Stimulated activated CD4-positive, alpha-beta T cell treated with anti-CD3 and anti-CD28 coated beads, Interleukin-12 subunit alpha, Interleukin-12 subunit beta, amount 100 ng/mL, for 24 hours (primary cell): ENCODE measurements at regions not wholly inside any gene's neighbourhood (a gene's known extent, or its start where the extent isn't known, plus 50 kb on each side); places are given as distances from the start of the nearest gene placed in this dataset.

Source experiments
- DNase-seq, 2 experiments: peaks; one replicate each; pipeline ENCODE4 v3.0.0-alpha.2; 2020; ENCODE audit warnings: low read depth in 2 of 2

- DNase-seq, result no peak
Measured at GRCh38 chr16:64167936-64168335, 953.9 kb downstream of the CDH11 start.

GRCh38 chr16:64165368-64165767 lies 956.5 kb downstream of the CDH11 start:
- DNase-seq, result no peak

- no peak for DNase-seq
Measured at GRCh38 chr16:64162613-64163375, 959.1 kb downstream of the CDH11 start.

DNA sequence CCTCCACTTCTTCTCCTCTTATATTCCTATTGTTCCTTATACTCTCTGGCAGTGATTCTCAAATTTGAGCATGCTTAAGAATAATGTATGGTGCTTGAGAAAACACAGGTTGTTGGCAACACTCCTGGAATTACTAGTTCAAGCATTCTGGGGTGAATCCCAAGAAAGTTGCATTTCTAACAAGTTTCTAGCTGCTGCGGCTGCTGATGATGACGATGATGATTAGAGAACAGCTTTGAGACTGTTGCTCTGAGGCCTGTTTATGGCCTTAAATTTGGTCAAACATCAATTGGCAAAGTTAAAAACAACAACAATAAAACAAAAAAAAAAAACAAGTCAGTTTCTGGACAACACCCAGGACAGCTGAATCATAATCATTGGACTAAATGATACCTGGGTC lies 961.9 kb downstream of the CDH11 start:
- no peak for DNase-seq

DNA sequence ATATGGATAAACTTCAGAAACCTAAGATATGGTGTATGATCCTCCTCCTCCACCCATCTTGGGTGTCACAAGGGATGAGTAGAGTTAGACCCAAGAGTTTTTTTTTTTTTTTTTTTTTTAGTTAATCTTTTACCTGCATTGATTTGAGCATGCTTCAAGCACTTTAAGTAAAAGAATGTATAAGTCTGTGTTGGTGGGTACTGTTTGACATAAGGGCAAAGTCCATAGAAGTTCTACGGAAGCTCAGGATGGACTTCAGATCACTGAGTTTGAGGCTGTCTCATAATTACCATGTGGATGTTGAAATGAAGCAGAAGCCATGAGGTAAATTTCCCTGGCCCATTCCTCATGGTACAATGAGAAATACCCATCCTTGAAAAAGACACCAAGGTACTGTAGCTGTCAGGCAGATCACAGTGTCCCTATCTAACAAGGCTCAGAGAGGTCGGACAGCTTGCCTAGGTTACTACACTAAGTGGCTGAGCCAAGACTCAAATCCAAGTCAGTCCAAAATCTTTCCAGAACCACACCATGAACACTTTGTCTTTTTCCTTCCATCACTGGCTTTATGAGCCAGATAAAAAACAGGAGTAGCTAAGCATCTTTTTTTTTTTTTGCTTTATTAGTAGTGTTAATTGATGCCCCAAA lies 962.8 kb downstream of the CDH11 start:
- DNase-seq, result no peak

DNA sequence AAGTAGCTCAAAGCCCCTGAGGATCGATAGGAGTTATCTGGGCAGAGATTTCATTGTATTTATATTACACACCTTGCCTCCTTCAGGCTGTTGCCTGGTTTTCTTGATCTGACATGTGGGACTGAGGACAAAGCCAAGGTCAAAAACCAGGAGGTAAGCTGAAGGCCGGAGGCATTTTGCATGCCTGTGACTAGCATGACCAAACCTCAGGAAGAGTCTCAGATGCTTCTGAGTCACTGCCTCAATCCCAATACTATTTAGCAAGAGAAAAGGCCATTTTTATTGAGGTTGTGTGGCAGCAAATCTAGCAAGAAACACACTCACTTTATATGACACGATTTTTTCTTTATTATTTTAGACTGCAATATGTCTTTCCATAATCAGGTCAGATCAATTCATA lies 968.1 kb downstream of the CDH11 start:
- no peak for DNase-seq

DNA sequence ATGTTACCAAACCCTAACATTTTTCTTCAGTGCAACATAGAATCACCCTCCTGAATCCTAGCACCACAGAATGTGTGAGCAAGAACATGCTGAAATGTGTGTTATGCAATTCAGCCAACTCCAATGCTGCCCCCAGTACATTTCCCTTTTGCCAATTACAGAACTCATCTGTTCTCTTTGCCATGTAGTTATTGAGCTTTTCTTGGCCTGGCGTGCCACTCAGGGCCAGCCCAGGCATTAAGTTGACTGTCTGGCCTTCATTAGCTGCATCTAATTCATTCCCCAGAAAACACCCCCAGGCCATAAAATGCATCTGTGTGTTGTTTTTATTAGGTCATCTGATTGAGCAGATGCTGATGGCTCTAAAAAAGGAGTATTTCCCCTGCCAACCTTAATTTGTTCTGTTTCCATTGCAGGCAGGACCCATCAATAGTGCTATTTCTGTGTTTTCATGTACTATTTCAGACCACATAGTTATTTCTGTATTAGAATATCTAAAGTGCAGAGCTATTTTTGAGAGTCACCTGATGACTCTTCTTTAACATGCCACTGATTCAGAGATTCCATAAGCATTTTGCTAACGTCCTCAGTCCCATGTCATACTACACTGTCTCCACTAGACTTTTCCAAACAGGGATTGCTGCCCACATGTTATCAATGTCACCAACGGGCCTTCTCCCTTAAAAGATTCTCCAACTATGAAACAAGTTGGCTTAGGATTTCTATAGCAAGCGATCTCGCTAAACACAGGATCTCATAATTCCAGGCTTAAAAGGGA lies 969.7 kb downstream of the CDH11 start:
- DNase-seq, result no peak

- no peak for DNase-seq
Measured at GRCh38 chr16:64150193-64150592, 971.7 kb downstream of the CDH11 start.

- DNase-seq, result no peak
Measured at GRCh38 chr16:64149756-64150155, 972.1 kb downstream of the CDH11 start.

- DNase-seq, result no peak
Measured at GRCh38 chr16:64148356-64148755, 973.5 kb downstream of the CDH11 start.

DNA sequence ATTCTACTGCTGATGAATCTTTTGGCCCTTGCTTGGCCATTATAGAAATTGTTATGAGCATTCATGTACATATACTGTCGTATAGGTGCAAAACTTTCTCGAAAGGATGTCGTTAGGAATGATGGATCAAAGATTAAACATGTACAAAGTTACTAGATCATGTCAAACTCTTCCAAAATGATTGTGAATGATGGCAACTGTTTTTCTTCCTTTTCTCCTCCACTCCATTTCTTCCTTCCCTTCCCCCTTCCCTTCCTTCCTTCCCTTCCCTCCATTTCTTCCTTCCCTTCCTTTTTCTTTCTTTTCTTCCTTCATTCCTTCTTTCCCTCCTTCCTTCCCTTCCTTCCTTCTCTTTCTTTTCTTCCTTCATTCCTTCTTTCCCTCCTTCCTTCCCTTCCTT lies 973.9 kb downstream of the CDH11 start:
- no peak for DNase-seq

DNA sequence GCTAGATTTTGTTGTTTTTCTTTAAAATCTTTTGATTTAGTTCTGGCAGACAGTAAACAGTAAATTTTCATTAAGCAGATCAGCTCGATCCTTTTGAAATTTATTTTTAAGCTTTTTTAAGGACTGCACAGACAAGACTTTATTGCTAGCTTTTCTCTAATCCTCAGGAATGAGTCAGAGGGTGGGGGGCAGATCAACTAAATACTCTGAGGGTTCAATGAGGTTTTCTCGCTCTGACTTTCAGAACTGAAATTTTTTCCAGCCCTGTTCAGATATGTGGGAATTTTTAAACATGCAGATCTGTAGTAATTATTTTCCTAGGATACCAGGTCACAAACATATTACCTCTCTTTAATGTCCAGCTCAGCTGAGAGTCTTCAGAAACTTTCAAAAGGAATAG lies 977.2 kb downstream of the CDH11 start:
- no peak for DNase-seq

GRCh38 chr16:64138621-64139020 lies 983.2 kb downstream of the CDH11 start:
- no peak for DNase-seq

- no peak for DNase-seq
Measured at GRCh38 chr16:64138006-64138405, 983.9 kb downstream of the CDH11 start.

DNA sequence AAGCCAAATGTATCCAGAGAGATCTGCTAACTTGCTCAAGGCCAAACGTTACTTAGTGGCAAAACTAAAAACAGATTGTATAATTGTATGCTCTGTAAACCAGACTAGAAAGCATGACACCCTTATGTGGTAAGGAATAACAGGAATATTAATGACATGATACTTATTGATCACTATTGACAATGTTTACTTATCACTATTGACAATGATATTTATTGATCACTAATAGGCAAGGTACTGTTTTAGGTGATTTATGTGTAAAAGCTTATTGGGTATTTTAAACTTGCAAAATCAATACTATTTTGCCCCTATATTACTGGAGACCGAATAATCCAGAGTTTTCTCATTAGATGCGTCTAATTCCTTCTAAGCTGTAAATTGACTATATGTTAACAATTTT lies 985.1 kb downstream of the CDH11 start:
- no peak for DNase-seq

DNA sequence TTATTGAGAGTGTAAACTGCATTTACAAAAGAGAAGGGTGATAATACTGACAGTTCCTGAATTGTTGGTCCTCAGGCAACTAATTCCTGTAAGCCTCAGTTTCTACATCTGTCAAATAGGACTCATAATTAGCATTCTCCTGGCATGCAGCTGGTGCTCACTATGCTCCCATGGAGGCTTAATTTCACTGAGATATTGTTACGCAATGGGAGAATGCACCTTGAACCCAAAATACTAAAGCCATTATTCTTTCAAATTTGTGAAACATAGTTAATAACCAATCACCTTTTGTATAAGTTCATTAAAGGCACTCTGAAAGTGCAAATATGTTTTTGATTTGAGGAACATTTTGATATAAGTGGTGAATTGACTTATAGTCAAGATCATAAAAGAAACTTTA lies 985.5 kb downstream of the CDH11 start:
- DNase-seq, result no peak

DNA sequence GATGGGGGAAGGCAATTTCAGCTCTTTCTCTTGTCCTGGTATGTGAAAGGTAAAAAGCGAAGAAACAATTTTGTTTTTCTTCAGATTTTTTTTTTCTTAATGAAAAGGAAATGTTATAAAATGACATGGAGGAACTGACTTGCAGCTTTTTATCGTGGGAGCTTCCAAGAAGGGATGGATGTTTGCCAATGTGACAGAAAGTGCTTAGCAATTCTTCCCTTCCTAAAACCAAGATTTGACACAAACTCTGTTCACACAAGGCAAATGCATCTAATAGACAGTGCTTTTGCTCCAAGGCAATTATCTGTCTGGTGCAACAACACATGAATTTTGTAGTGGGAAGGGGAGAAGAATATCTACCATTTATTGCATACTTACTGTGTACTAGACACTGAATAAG lies 988.5 kb downstream of the CDH11 start:
- DNase-seq, result no peak

GRCh38 chr16:64132759-64133361 lies 989.0 kb downstream of the CDH11 start:
- no peak for DNase-seq

DNA sequence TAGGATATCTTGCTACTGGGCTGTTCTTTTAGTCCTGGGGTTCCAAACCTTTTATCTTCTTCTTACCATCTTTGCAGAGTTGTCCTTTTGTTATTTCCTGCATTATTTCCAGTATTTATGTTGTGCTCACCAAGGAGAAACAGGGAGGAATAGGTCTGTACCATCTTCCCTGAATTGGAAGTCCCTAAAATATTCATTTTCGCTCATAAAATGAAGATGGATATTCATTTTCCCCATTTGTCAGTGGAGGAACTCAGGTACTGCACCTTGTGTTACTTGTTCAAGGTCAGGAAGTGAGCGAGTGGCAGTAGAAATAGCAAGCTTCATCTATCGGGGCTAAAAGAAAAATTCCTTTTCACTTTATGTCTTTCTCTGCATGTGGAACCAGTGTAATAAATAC lies 989.7 kb downstream of the CDH11 start:
- DNase-seq, result no peak

- no peak for DNase-seq
Measured at GRCh38 chr16:64131423-64131822, 990.4 kb downstream of the CDH11 start.

GRCh38 chr16:64130140-64130539 lies 991.7 kb downstream of the CDH11 start:
- no peak for DNase-seq

- DNase-seq, result no peak
Measured at GRCh38 chr16:64122177-64122576, 999.7 kb downstream of the CDH11 start.
